ENCODE measurements at regions not wholly inside any gene's neighbourhood (a gene's known extent, or its start where the extent isn't known, plus 50 kb on each side); places are given as distances from the start of the nearest gene placed in this dataset.

DNA sequence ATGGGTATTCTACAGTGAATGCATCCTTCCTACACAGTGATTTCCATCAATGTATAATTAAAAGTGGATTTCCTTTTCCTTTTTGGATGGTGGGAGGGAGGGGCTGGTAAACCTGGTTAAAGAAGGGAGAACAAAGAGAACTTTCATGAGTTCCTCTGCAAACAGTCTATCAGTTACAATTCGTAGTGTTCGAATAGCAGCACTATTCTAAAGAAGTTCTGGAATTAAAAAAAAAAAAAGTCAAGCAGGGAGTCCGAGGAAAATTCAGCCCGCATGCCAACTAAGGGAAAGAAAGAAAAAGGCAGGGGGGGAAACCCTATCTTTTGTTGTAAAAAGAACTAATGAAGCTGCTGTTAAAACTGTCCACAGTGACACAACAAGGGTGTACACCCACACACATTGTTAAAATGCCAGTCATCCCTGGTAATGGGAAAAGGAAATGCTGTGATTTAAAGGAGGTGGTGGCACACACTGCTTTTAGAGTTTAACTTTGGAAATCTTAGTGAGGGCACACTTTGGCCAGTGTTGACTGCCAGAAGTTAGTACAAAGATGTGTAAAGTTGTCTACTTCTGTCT is 521.2 kb downstream of the ZIC1 start:
- ATAC-seq (no peak), FAIRE-seq (no peak), DNase-seq (ENCODE audit: low read depth, low spot score) (no peak)
- Histone ChIP-seq H4K20me1 (ENCODE audit: control insufficient read depth, insufficient read depth) (no peaks in the 10 kb centered on the region), H3K4me3 (no peak overlapping the region), H3K27me3 (replicated peaks in 1 of 2; ENCODE audit: control insufficient read depth in 2 of 2, insufficient read depth in 2 of 2, low read length in 1 of 2) (no peaks in the 10 kb centered on the region), H3K27ac (ENCODE audit: control insufficient read depth, insufficient read depth) (no peak overlapping the region), H3K4me2 (ENCODE audit: control insufficient read depth, insufficient read depth) (no peak overlapping the region), H3K9me3 (replicated peaks; ENCODE audit: control insufficient read depth, insufficient read depth, low read length) (no peaks in the 10 kb centered on the region), H3K4me1 (ENCODE audit: control insufficient read depth, insufficient read depth, low read length) (no peaks in the 10 kb centered on the region), H2AFZ (ENCODE audit: control insufficient read depth, low read depth, low read length) (no peak overlapping the region), H3K9ac (ENCODE audit: control insufficient read depth, insufficient read depth, low read length) (no peak overlapping the region), H3K36me3 (ENCODE audit: control insufficient read depth in 2 of 2, insufficient read depth in 2 of 2, low read length in 1 of 2) (no peaks in the 10 kb centered on the region), H3K79me2 (ENCODE audit: control insufficient read depth, insufficient read depth, low read length) (no peaks in the 10 kb centered on the region)
- intact Hi-C loops (cut with micrococcal nuclease; ENCODE audit: unreplicated experiment) (no loop called here), in situ Hi-C loops (cut with MboI) (no loop called here)
- no TSS peak for BruUV-seq (replicated peaks)
- WGBS (ENCODE audit: insufficient coverage, insufficient replicate concordance, low lambda C conversion rate, missing lambda C conversion rate) = 33% methylated on average over 4 of the region's 4 CpGs
- CTCF ChIA-PET = interaction anchor here (0.6 kb wide), 1 partner anchor 278 kb away, joined by 3 read pairs; no protein-coding TSS in a partner anchor
- TF ChIP-seq NFIC (IDR thresholded peaks at IDR 0.05; ENCODE audit: low read depth, low read length) = no peak
- no peak for TF ChIP-seq YBX1 (IDR thresholded peaks at IDR 0.05)
- no peak for TF ChIP-seq JUNB (IDR thresholded peaks at IDR 0.05)
- no peak for TF ChIP-seq CREM (IDR thresholded peaks at IDR 0.05; ENCODE audit: low read depth)
- TF ChIP-seq FOS (IDR thresholded peaks at IDR 0.05; ENCODE audit: borderline replicate concordance, extremely low read depth, insufficient read length) = no peak
- no peak for TF ChIP-seq TARDBP (IDR thresholded peaks at IDR 0.05; ENCODE audit: borderline replicate concordance)
- TF ChIP-seq SMC3 (IDR thresholded peaks at IDR 0.05; ENCODE audit: borderline replicate concordance, low read length) = no peak
- TF ChIP-seq, protein P1, sequence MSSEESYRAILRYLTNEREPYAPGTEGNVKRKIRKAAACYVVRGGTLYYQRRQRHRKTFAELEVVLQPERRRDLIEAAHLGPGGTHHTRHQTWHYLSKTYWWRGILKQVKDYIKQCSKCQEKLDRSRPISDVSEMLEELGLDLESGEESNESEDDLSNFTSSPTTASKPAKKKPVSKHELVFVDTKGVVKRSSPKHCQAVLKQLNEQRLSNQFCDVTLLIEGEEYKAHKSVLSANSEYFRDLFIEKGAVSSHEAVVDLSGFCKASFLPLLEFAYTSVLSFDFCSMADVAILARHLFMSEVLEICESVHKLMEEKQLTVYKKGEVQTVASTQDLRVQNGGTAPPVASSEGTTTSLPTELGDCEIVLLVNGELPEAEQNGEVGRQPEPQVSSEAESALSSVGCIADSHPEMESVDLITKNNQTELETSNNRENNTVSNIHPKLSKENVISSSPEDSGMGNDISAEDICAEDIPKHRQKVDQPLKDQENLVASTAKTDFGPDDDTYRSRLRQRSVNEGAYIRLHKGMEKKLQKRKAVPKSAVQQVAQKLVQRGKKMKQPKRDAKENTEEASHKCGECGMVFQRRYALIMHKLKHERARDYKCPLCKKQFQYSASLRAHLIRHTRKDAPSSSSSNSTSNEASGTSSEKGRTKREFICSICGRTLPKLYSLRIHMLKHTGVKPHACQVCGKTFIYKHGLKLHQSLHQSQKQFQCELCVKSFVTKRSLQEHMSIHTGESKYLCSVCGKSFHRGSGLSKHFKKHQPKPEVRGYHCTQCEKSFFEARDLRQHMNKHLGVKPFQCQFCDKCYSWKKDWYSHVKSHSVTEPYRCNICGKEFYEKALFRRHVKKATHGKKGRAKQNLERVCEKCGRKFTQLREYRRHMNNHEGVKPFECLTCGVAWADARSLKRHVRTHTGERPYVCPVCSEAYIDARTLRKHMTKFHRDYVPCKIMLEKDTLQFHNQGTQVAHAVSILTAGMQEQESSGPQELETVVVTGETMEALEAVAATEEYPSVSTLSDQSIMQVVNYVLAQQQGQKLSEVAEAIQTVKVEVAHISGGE (CRISPR knock-in tag; IDR thresholded peaks at IDR 0.05) = no peak
- TF ChIP-seq DPF2 (IDR thresholded peaks at IDR 0.05) = no peak
- TF ChIP-seq NFYB (IDR thresholded peaks at IDR 0.05; ENCODE audit: insufficient read depth, low read depth, low read length) = no peak
- TF ChIP-seq ZNF274 (IDR thresholded peaks at IDR 0.05; ENCODE audit: insufficient read depth, insufficient read length) = no peak
- no peak for TF ChIP-seq SUZ12 (IDR thresholded peaks at IDR 0.05; ENCODE audit: unreplicated experiment)
- TF ChIP-seq EZH2 (IDR thresholded peaks at IDR 0.05; ENCODE audit: borderline replicate concordance, control insufficient read depth, low read depth, low read length) = no peak
- TF ChIP-seq, protein P2, sequence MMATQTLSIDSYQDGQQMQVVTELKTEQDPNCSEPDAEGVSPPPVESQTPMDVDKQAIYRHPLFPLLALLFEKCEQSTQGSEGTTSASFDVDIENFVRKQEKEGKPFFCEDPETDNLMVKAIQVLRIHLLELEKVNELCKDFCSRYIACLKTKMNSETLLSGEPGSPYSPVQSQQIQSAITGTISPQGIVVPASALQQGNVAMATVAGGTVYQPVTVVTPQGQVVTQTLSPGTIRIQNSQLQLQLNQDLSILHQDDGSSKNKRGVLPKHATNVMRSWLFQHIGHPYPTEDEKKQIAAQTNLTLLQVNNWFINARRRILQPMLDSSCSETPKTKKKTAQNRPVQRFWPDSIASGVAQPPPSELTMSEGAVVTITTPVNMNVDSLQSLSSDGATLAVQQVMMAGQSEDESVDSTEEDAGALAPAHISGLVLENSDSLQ (IDR thresholded peaks at IDR 0.05) = no peak
- TF ChIP-seq, protein P3, sequence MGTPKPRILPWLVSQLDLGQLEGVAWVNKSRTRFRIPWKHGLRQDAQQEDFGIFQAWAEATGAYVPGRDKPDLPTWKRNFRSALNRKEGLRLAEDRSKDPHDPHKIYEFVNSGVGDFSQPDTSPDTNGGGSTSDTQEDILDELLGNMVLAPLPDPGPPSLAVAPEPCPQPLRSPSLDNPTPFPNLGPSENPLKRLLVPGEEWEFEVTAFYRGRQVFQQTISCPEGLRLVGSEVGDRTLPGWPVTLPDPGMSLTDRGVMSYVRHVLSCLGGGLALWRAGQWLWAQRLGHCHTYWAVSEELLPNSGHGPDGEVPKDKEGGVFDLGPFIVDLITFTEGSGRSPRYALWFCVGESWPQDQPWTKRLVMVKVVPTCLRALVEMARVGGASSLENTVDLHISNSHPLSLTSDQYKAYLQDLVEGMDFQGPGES (IDR thresholded peaks at IDR 0.05) = no peak
- no peak for TF ChIP-seq STAT3 (IDR thresholded peaks at IDR 0.05; ENCODE audit: low read depth, low read length)
- TF ChIP-seq POU2F2 (IDR thresholded peaks at IDR 0.05; ENCODE audit: borderline replicate concordance, low read depth, low read length) = no peak
- no peak for TF ChIP-seq IKZF1 (conservative IDR thresholded peaks at IDR 0.05)
- RAD21 ChIA-PET (ENCODE audit: unreplicated experiment) = no interaction called here
- SMC1A ChIA-PET (ENCODE audit: uncharacterized antibody, unreplicated experiment) = interaction anchor here (0.6 to 2.1 kb wide), 4 partner anchors 9 to 254 kb away, joined by 3 to 5 read pairs (median 3); no protein-coding TSS in a partner anchor
- POLR2A ChIA-PET = no interaction called here
